Stomach smooth muscle (tissue), 2 donors: ENCODE measurements at regions not wholly inside any gene's neighbourhood (a gene's known extent, or its start where the extent isn't known, plus 50 kb on each side); places are given as distances from the start of the nearest gene placed in this dataset.

ENCODE experiments used
- H3K27ac ChIP-seq: one replicate; pipeline ENCODE4 v1.7.0; 2013; ENCODE audit warnings: mild to moderate bottlenecking, low read length, inconsistent platforms
- H3K27me3 ChIP-seq, 2 donors: one replicate each; pipeline ENCODE4 v1.7.0; 2013; ENCODE audit warnings: low read length in 2 of 2; ENCODE audit not compliant: insufficient read depth in 2 of 2, control insufficient read depth in 1 of 2
- H3K36me3 ChIP-seq, 2 donors: one replicate each; pipeline ENCODE4 v1.7.0; 2013; ENCODE audit warnings: low read length in 2 of 2; ENCODE audit not compliant: control insufficient read depth in 2 of 2, insufficient read depth in 2 of 2
- H3K4me1 ChIP-seq: one replicate; pipeline ENCODE4 v1.7.0; 2013; ENCODE audit warnings: low read length; ENCODE audit not compliant: control insufficient read depth, insufficient read depth
- H3K4me3 ChIP-seq, 2 donors: one replicate each; pipeline ENCODE4 v1.7.0; 2013; ENCODE audit warnings: low read length in 2 of 2
- H3K9ac ChIP-seq, 2 donors: one replicate each; pipeline ENCODE4 v1.7.0; 2013; ENCODE audit warnings: low read length in 2 of 2, mild to moderate bottlenecking in 1 of 2
- H3K9me3 ChIP-seq, 2 donors: one replicate each; pipeline ENCODE4 v1.7.0; 2013; ENCODE audit warnings: low read length in 2 of 2; ENCODE audit not compliant: control insufficient read depth in 2 of 2
- donor health status: healthy.
- donor health status: Pancreatic carcinoma.

DNA sequence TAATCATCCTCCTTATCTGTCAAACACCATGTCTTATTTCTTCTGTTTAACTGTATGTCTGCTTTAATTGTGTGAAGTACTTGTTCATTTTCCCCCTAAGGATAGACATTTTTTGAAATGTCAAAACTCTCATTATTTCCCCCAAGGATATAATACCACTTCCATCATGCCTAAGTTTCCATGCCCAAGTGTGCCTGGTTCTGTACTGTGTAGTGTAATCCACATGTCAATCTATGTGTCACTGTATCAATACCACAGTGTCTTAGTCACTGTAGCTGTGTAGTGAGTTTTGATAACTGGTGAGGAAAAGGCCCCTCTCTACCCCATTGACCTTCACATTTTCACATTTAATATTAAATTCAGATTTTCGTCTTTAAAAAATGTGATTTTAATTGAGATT lies 1265.5 kb downstream of the PCDH9 start:
- Histone ChIP-seq H3K27me3 (no peaks in the 10 kb centered on the region), H3K36me3 (no peaks in the 10 kb centered on the region), H3K9ac (no peak overlapping the region), H3K9me3 (no peaks in the 10 kb centered on the region), H3K4me3 (no peak overlapping the region), H3K27ac (no peak overlapping the region), H3K4me1 (no peaks in the 10 kb centered on the region)

DNA sequence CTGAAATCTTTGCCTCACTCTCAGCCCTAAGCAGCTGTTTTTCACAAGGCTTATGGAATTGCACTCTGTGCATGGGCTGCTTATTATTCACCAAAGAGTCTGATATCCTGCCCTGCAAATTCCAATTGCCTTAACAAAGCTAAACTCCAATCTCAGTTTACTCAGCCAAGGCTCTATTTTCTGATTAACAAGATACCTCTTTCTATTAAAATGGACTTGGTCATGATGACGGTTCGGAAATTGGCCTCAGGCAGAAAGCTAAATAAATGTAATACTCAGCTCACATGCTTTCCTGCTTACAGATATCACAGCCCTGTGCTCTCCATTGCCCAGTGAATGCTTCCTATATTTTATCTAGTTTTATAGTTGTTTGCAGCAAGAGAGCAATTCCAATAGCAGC lies 1270.8 kb downstream of the PCDH9 start:
- H3K4me3 ChIP-seq: no peak overlapping the region
- no peak overlapping the region for H3K27ac ChIP-seq
- H3K36me3 ChIP-seq: no peaks in the 10 kb centered on the region
- no peak overlapping the region for H3K9ac ChIP-seq
- H3K9me3 ChIP-seq: peaks cover 0 to 4% of the 10 kb centered on the region in 2 donors
- H3K4me1 ChIP-seq: no peaks in the 10 kb centered on the region
- H3K27me3 ChIP-seq: no peaks in the 10 kb centered on the region

DNA sequence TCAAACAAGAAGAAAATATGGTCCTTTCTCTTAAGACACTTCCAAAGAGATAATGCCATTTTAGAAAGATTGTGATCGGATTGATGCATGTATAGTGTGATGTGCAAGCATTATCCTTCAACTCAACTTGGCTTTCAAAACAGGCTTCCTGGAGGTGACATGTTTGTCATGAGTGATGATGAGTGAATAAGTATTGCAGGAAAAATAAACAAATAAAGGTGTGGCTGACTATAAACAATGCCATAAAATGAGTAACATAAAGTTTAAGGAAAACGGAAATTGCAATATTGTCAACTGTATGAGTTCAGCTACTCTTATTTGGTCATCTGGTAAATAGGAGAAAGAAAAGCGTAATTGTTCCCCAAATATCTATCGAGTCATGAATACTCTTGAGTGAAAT lies 1283.7 kb downstream of the PCDH9 start:
- Histone ChIP-seq H3K36me3 (no peaks in the 10 kb centered on the region), H3K27ac (no peak overlapping the region), H3K4me1 (no peaks in the 10 kb centered on the region), H3K27me3 (no peaks in the 10 kb centered on the region), H3K9me3 (no peaks in the 10 kb centered on the region), H3K4me3 (no peak overlapping the region), H3K9ac (no peak overlapping the region)

DNA sequence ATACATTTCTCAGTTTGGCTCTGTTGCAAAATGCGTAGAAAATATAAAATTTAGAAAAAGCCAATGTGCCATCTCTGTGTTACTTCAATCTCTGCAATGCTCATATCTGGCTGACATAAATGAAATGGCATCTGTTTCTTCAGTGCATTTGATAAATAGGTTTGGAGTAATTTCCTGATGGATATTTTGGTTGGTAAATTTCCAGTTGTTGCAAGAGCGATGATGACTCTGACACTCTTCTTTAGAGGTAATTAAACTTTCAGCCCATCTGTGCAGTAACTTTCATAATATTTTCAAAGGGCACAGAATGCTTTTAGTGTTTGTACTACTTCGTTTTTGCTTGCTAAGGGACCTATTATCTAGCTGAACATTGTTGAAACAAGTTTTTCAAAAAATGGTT lies 1286.4 kb downstream of the PCDH9 start:
- Histone ChIP-seq H3K9ac (no peak overlapping the region), H3K9me3 (no peaks in the 10 kb centered on the region), H3K27ac (no peak overlapping the region), H3K36me3 (no peaks in the 10 kb centered on the region), H3K4me1 (no peaks in the 10 kb centered on the region), H3K4me3 (no peak overlapping the region), H3K27me3 (no peaks in the 10 kb centered on the region)

- no peak overlapping the region for H3K9ac ChIP-seq
- no peaks in the 10 kb centered on the region for H3K4me1 ChIP-seq
- no peaks in the 10 kb centered on the region for H3K36me3 ChIP-seq
- H3K27me3 ChIP-seq: no peaks in the 10 kb centered on the region
- H3K4me3 ChIP-seq: no peak overlapping the region
- H3K9me3 ChIP-seq: no peaks in the 10 kb centered on the region
- no peak overlapping the region for H3K27ac ChIP-seq
Observed at GRCh38 chr13:65943024-65943423, 1287.1 kb downstream of the PCDH9 start.

- H3K4me3 ChIP-seq: no peak overlapping the region
- H3K27me3 ChIP-seq: no peaks in the 10 kb centered on the region
- H3K9me3 ChIP-seq: no peaks in the 10 kb centered on the region
- no peak overlapping the region for H3K9ac ChIP-seq
- H3K4me1 ChIP-seq: no peaks in the 10 kb centered on the region
- H3K27ac ChIP-seq: no peak overlapping the region
- no peaks in the 10 kb centered on the region for H3K36me3 ChIP-seq
Observed at GRCh38 chr13:65940720-65941119, 1289.4 kb downstream of the PCDH9 start.

- no peaks in the 10 kb centered on the region for H3K9me3 ChIP-seq
- no peak overlapping the region for H3K9ac ChIP-seq
- H3K27ac ChIP-seq: no peak overlapping the region
- H3K36me3 ChIP-seq: no peaks in the 10 kb centered on the region
- H3K4me3 ChIP-seq: no peak overlapping the region
- H3K4me1 ChIP-seq: no peaks in the 10 kb centered on the region
- no peaks in the 10 kb centered on the region for H3K27me3 ChIP-seq
Observed at GRCh38 chr13:65937251-65937650, 1292.9 kb downstream of the PCDH9 start.

- no peak overlapping the region for H3K4me3 ChIP-seq
- no peaks in the 10 kb centered on the region for H3K36me3 ChIP-seq
- no peaks in the 10 kb centered on the region for H3K4me1 ChIP-seq
- no peaks in the 10 kb centered on the region for H3K9me3 ChIP-seq
- no peak overlapping the region for H3K27ac ChIP-seq
- H3K27me3 ChIP-seq: no peaks in the 10 kb centered on the region
- no peak overlapping the region for H3K9ac ChIP-seq
Observed at GRCh38 chr13:65936249-65936648, 1293.9 kb downstream of the PCDH9 start.

DNA sequence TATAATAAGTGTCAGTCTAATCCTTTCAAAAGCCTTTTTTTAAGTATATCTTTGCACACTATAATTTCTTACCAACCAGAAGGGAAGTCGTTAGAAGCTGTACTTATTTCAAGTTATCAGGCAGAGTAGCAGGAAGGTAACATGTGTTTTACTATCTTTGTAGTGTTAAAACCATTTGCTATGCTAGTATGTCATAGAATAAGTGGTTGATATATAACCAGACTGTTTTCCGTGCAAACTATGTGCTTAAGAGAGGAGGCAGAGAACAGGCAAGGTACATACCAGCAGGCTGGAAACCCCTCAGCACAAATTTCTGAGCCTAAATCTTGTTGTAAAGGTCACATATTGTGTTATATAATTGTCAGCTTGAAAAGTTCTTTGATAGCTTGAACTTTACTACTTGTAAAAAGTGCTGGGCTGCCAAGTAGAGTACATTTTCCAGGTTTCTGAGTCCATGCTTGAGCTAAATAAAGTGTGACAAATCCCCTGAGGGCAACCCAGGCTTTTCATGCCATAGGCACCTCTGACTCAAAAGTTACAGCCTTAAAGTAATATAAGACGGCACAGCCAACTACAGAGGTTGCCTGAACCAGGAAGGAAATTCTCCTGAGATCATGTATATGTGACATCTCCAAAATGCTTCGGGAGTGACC lies 1297.4 kb downstream of the PCDH9 start:
- no peak overlapping the region for H3K9ac ChIP-seq
- no peak overlapping the region for H3K27ac ChIP-seq
- H3K9me3 ChIP-seq: no peaks in the 10 kb centered on the region
- no peaks in the 10 kb centered on the region for H3K36me3 ChIP-seq
- H3K4me1 ChIP-seq: no peaks in the 10 kb centered on the region
- H3K4me3 ChIP-seq: no peak overlapping the region
- H3K27me3 ChIP-seq: no peaks in the 10 kb centered on the region

GRCh38 chr13:65932013-65932412 lies 1298.1 kb downstream of the PCDH9 start:
- no peak overlapping the region for H3K27ac ChIP-seq
- H3K9ac ChIP-seq: no peak overlapping the region
- H3K36me3 ChIP-seq: no peaks in the 10 kb centered on the region
- H3K9me3 ChIP-seq: no peaks in the 10 kb centered on the region
- no peaks in the 10 kb centered on the region for H3K27me3 ChIP-seq
- no peak overlapping the region for H3K4me3 ChIP-seq
- no peaks in the 10 kb centered on the region for H3K4me1 ChIP-seq

DNA sequence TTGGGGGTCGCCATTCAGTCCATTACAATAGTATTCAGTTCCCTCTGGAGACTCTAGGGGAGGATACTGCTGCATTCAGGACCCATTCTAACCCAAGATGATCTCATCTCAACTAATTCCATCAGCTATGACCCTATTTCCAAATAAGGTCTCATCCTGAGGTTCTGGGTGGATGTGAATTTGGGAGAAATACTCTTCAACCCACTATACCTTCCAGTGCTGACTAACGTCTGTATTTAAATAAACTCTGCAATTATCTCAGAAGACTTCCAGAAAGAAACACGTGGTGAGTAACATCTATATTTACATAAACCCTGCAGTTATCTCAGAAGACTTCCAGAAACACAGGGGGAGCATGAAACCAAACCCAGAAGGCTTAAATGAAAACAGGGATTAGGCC lies 1300.7 kb downstream of the PCDH9 start:
- Histone ChIP-seq H3K9ac (no peak overlapping the region), H3K27me3 (no peaks in the 10 kb centered on the region), H3K36me3 (no peaks in the 10 kb centered on the region), H3K27ac (no peak overlapping the region), H3K4me3 (no peak overlapping the region), H3K4me1 (no peaks in the 10 kb centered on the region), H3K9me3 (no peaks in the 10 kb centered on the region)
